ENCODE measurements at regions not wholly inside any gene's neighbourhood (a gene's known extent, or its start where the extent isn't known, plus 50 kb on each side); places are given as distances from the start of the nearest gene placed in this dataset.

GRCh38 chr2:105578166-105578565 is 166.5 kb upstream of the NCK2 start:
- TF ChIP-seq CTCF (IDR thresholded peaks at IDR 0.05; ENCODE audit: low read depth, low read length) (no peak), POLR2A (IDR thresholded peaks at IDR 0.05; ENCODE audit: extremely low read depth, insufficient read length) (no peak), MAX (IDR thresholded peaks at IDR 0.05; ENCODE audit: low read depth, low read length) (no peak), MYC (IDR thresholded peaks at IDR 0.05; ENCODE audit: low read depth, low read length) (no peak)

Measured in NB4 (cell line).